GM18507 (cell line): ENCODE measurements at regions not wholly inside any gene's neighbourhood (a gene's known extent, or its start where the extent isn't known, plus 50 kb on each side); places are given as distances from the start of the nearest gene placed in this dataset.
"Not testable (repeated sequence)": the region's sequence is repeated elsewhere in the genome, so short reads cannot be mapped to it uniquely, and the experiment has no call there.

ENCODE experiments used
- DNase-seq: peaks from one replicate; pipeline ENCODE4 v3.0.0; 2011; ENCODE audit warnings: low read depth; ENCODE audit not compliant: insufficient read length; ENCODE audit errors: extremely low spot score
- FAIRE-seq: peaks from 2 replicates; lab custom pipeline; 2011; peaks lifted over from hg19 to GRCh38; lab: Jason Lieb, UNC

GRCh38 chr16:52123842-52124241, 423.1 kb downstream of the TOX3 start:
- FAIRE-seq (no peak), DNase-seq (no peak)

GRCh38 chr16:52123061-52123839, 423.7 kb downstream of the TOX3 start:
- DNase-seq (no peak), FAIRE-seq (no peak)

- FAIRE-seq (no peak), DNase-seq (no peak)
Measured at GRCh38 chr16:52117171-52117570, 429.8 kb downstream of the TOX3 start.

- FAIRE-seq, result no peak
- DNase-seq, result no peak
Measured at GRCh38 chr16:52114379-52114778, 432.6 kb downstream of the TOX3 start.

GRCh38 chr16:52113533-52114183, 433.3 kb downstream of the TOX3 start:
- DNase-seq, result no peak
- FAIRE-seq, result no peak

GRCh38 chr16:52104993-52105392, 441.9 kb downstream of the TOX3 start:
- not testable (repeated sequence) for DNase-seq

GRCh38 chr16:52103791-52104190, 443.2 kb downstream of the TOX3 start:
- no peak for FAIRE-seq
- DNase-seq, result no peak

More at GRCh38 chr16:52104993-52105392, 441.9 kb downstream of the TOX3 start:
- FAIRE-seq, result not testable (repeated sequence)

- no peak for FAIRE-seq
- DNase-seq, result no peak
Measured at GRCh38 chr16:52101246-52101645, 445.7 kb downstream of the TOX3 start.

- no peak for FAIRE-seq
- no peak for DNase-seq
Measured at GRCh38 chr16:52099382-52099781, 447.6 kb downstream of the TOX3 start.

GRCh38 chr16:52095471-52095870, 451.5 kb downstream of the TOX3 start:
- DNase-seq (no peak), FAIRE-seq (no peak)

- FAIRE-seq (no peak), DNase-seq (no peak)
Measured at GRCh38 chr16:52092126-52092525, 454.8 kb downstream of the TOX3 start.

GRCh38 chr16:52090080-52090479, 456.9 kb downstream of the TOX3 start:
- DNase-seq (no peak), FAIRE-seq (no peak)

GRCh38 chr16:52089476-52089875, 457.5 kb downstream of the TOX3 start:
- FAIRE-seq, result no peak
- DNase-seq, result no peak

- no peak for DNase-seq
- no peak for FAIRE-seq
Measured at GRCh38 chr16:52086901-52087300, 460.0 kb downstream of the TOX3 start.

- no peak for DNase-seq
- FAIRE-seq, result no peak
Measured at GRCh38 chr16:52078716-52079655, 468.0 kb downstream of the TOX3 start.

GRCh38 chr16:52077607-52078006, 469.3 kb downstream of the TOX3 start:
- FAIRE-seq, result no peak
- no peak for DNase-seq

GRCh38 chr16:52076801-52077201, 470.1 kb downstream of the TOX3 start:
- DNase-seq (no peak), FAIRE-seq (no peak)

- DNase-seq, result no peak
- FAIRE-seq, result no peak
Measured at GRCh38 chr16:52076332-52076731, 470.6 kb downstream of the TOX3 start.

GRCh38 chr16:52074133-52074532, 472.8 kb downstream of the TOX3 start:
- FAIRE-seq (no peak), DNase-seq (no peak)

- DNase-seq (no peak), FAIRE-seq (no peak)
Measured at GRCh38 chr16:52073024-52073423, 473.9 kb downstream of the TOX3 start.
